Activated CD4-positive, alpha-beta T cell treated with anti-CD3 and anti-CD28 coated beads, Interleukin-2, amount 10 ng/mL, durations not matched to agents 24 days and 14 days (primary cell): ENCODE measurements at regions not wholly inside any gene's neighbourhood (a gene's known extent, or its start where the extent isn't known, plus 50 kb on each side); places are given as distances from the start of the nearest gene placed in this dataset.

Experiments
- DNase-seq: peaks from one replicate; pipeline ENCODE4 v3.0.0; 2022
- H3K27ac Mint-ChIP-seq: one replicate; pipeline ENCODE4 v1.8.0; 2022; ENCODE audit warnings: mild to moderate bottlenecking, mixed read lengths
- H3K27me3 Mint-ChIP-seq: one replicate; pipeline ENCODE4 v1.8.0; 2022; ENCODE audit warnings: mixed read lengths
- H3K36me3 Mint-ChIP-seq: one replicate; pipeline ENCODE4 v1.8.0; 2022; ENCODE audit warnings: low read depth, mild to moderate bottlenecking, mixed read lengths
- H3K4me1 Mint-ChIP-seq: one replicate; pipeline ENCODE4 v1.8.0; 2021; ENCODE audit warnings: mixed read lengths
- H3K4me3 Mint-ChIP-seq: one replicate; pipeline ENCODE4 v1.8.0; 2022; ENCODE audit warnings: mild to moderate bottlenecking, moderate library complexity, mixed read lengths
- H3K9me3 Mint-ChIP-seq: one replicate; pipeline ENCODE4 v1.8.0; 2021; ENCODE audit warnings: mixed read lengths
- intact Hi-C: fragments of 100-400 bp; cut with micrococcal nuclease; formaldehyde crosslinking; loops from one replicate; pipeline ENCODE4 v1.15.1; 2023

- Mint-ChIP-seq H3K36me3 (no peaks in the 10 kb centered on the region), H3K4me3 (no peak overlapping the region), H3K9me3 (no peaks in the 10 kb centered on the region), H3K27ac (no peak overlapping the region), H3K4me1 (no peaks in the 10 kb centered on the region), H3K27me3 (no peaks in the 10 kb centered on the region)
- no peak for DNase-seq
- intact Hi-C loops: no loop called here
Observed at GRCh38 chr13:59480396-59481259, 683.1 kb downstream of the DIAPH3 start.

GRCh38 chr13:59483501-59484145 is 680.1 kb downstream of the DIAPH3 start:
- DNase-seq: no peak
- intact Hi-C loops: no loop called here
- Mint-ChIP-seq H3K27ac (no peak overlapping the region), H3K27me3 (no peaks in the 10 kb centered on the region), H3K4me1 (no peaks in the 10 kb centered on the region), H3K36me3 (no peaks in the 10 kb centered on the region), H3K4me3 (no peak overlapping the region), H3K9me3 (peaks cover 3% of the 10 kb centered on the region)

- Mint-ChIP-seq H3K4me3 (no peak overlapping the region), H3K9me3 (peaks cover 3% of the 10 kb centered on the region), H3K27ac (no peak overlapping the region), H3K36me3 (no peaks in the 10 kb centered on the region), H3K4me1 (no peaks in the 10 kb centered on the region), H3K27me3 (no peaks in the 10 kb centered on the region)
- DNase-seq: no peak
- intact Hi-C loops: no loop called here
Observed at GRCh38 chr13:59487883-59488282, 675.8 kb downstream of the DIAPH3 start.

DNA sequence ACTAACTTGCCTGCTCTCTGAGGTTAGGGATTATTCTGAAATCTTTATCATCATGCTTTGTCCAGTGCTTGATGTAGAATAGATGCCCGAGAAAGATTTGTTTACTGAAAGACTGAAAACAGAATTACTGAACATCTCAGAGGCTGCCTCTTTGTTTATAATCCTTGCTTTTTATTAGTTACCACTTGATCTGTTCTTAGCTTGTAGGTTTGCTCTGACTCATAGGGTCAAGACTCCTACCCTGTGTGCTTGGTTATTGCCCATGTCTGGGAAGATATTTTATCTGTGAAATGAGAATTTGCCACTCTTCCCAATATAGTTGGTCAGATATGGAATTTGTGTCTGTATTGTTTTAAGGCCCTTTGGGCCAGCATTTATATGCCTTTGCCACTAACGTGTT is 675.3 kb downstream of the DIAPH3 start:
- H3K27me3 Mint-ChIP-seq: no peaks in the 10 kb centered on the region
- no peaks in the 10 kb centered on the region for H3K4me1 Mint-ChIP-seq
- no peak overlapping the region for H3K27ac Mint-ChIP-seq
- H3K4me3 Mint-ChIP-seq: no peak overlapping the region
- DNase-seq: no peak
- no peaks in the 10 kb centered on the region for H3K36me3 Mint-ChIP-seq
- intact Hi-C loops: no loop called here
- H3K9me3 Mint-ChIP-seq: peaks cover 3% of the 10 kb centered on the region

DNA sequence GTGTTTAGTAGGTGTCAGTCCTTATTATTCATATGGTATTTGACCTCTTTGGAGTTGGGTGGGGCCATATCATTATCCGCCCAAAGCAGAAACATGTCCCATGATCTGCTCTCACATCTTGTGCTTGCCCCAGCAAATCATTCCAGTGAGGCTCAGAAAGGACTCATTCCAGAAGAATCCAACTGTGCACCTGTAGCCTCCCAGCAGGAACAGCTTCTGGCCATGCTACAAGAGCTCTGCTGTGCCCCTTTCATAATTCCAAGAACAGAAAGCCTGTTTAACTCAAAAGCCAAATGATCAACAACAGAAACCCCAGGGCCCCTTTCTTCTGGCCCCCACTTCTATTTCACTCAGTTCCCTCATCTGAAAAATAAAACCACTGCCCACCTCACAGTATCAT is 673.1 kb downstream of the DIAPH3 start:
- H3K36me3 Mint-ChIP-seq: no peaks in the 10 kb centered on the region
- H3K4me3 Mint-ChIP-seq: no peak overlapping the region
- no peaks in the 10 kb centered on the region for H3K27me3 Mint-ChIP-seq
- H3K9me3 Mint-ChIP-seq: peaks cover 3% of the 10 kb centered on the region
- DNase-seq: no peak
- peaks cover 2% of the 10 kb centered on the region for H3K4me1 Mint-ChIP-seq
- intact Hi-C loops: no loop called here
- no peak overlapping the region for H3K27ac Mint-ChIP-seq

GRCh38 chr13:59492030-59492636 is 671.6 kb downstream of the DIAPH3 start:
- no peaks in the 10 kb centered on the region for H3K27me3 Mint-ChIP-seq
- no peak overlapping the region for H3K27ac Mint-ChIP-seq
- no peak for DNase-seq
- H3K36me3 Mint-ChIP-seq: no peaks in the 10 kb centered on the region
- H3K4me3 Mint-ChIP-seq: no peak overlapping the region
- intact Hi-C loops: no loop called here
- no peaks in the 10 kb centered on the region for H3K9me3 Mint-ChIP-seq
- peaks cover 2% of the 10 kb centered on the region for H3K4me1 Mint-ChIP-seq

DNA sequence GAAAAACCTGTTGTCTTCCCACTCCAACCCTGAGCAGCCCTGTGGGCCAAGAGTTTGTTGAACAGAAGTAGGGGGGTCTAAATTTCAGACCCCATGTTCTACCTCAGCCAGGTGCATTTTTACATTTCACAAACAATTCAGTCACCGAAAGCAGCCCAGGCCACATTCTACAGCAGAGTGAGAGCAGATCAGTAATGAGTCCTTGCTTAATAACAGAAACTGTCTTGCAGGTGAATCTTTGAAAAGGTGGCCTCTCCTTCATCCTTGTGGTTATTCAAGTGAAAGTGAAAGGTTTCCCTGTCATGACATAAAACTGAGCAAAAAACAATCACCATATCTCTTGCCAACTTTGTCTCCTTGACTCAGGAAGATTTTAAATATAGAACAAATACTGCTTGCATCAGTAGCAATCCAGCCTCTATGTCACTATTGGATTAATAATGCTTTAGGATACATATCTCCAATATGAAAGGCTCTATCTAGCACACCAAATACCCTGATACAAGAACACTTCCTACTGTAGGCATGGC is 670.2 kb downstream of the DIAPH3 start:
- no peak for DNase-seq
- no peaks in the 10 kb centered on the region for H3K27me3 Mint-ChIP-seq
- peaks cover 2% of the 10 kb centered on the region for H3K4me1 Mint-ChIP-seq
- intact Hi-C loops: no loop called here
- H3K27ac Mint-ChIP-seq: no peak overlapping the region
- H3K4me3 Mint-ChIP-seq: no peak overlapping the region
- peaks cover 6% of the 10 kb centered on the region for H3K9me3 Mint-ChIP-seq
- H3K36me3 Mint-ChIP-seq: no peaks in the 10 kb centered on the region

DNA sequence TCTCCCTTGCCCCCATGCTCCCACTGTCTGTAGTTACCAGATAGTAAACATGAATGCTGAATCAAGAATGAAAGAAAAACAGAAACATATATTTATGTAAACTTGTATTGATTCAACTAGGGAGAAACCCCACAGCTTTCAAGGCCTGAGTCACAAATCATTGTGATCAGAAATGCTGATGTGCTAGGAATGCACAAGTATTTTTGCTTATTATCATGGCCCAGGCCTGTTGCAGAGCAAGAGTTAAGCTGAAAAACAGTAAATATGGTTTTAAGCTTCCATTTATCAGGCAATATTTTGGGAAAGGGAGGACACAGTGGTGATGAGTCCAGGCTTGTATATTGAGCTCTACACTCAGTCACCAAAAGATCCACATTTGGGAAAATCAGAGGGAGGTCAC is 669.6 kb downstream of the DIAPH3 start:
- Mint-ChIP-seq H3K4me3 (no peak overlapping the region), H3K36me3 (no peaks in the 10 kb centered on the region), H3K4me1 (peaks cover 2% of the 10 kb centered on the region), H3K27ac (no peak overlapping the region), H3K9me3 (peaks cover 6% of the 10 kb centered on the region), H3K27me3 (no peaks in the 10 kb centered on the region)
- intact Hi-C loops: no loop called here
- DNase-seq: no peak

DNA sequence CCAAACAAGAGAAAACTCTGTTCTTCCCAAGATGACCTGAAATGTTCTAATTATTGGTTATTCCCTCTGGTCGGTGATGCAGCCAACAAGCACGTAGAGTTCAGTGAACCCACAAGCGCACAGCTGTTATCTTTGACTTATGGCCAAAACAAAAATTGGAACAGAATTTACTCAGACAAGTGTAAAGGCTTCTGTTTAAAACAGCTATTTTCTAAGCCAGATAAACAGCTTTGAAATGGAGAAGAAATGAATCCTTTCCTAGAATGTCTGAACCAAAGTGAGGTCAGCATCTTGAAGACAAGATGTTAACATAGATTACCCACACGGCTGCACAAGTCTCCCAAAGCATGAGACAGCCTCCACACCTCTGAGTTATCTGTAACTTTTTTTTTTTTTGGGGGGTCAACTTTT is 669.2 kb downstream of the DIAPH3 start:
- Mint-ChIP-seq H3K9me3 (peaks cover 6% of the 10 kb centered on the region), H3K36me3 (no peaks in the 10 kb centered on the region), H3K4me1 (peaks cover 2% of the 10 kb centered on the region), H3K4me3 (no peak overlapping the region), H3K27me3 (no peaks in the 10 kb centered on the region), H3K27ac (no peak overlapping the region)
- no peak for DNase-seq
- intact Hi-C loops: no loop called here

- peaks cover 2% of the 10 kb centered on the region for H3K4me1 Mint-ChIP-seq
- peaks cover 6% of the 10 kb centered on the region for H3K9me3 Mint-ChIP-seq
- H3K27me3 Mint-ChIP-seq: no peaks in the 10 kb centered on the region
- DNase-seq: no peak
- no peak overlapping the region for H3K4me3 Mint-ChIP-seq
- H3K36me3 Mint-ChIP-seq: no peaks in the 10 kb centered on the region
- intact Hi-C loops: no loop called here
- H3K27ac Mint-ChIP-seq: no peak overlapping the region
Observed at GRCh38 chr13:59495299-59495698, 668.4 kb downstream of the DIAPH3 start.

DNA sequence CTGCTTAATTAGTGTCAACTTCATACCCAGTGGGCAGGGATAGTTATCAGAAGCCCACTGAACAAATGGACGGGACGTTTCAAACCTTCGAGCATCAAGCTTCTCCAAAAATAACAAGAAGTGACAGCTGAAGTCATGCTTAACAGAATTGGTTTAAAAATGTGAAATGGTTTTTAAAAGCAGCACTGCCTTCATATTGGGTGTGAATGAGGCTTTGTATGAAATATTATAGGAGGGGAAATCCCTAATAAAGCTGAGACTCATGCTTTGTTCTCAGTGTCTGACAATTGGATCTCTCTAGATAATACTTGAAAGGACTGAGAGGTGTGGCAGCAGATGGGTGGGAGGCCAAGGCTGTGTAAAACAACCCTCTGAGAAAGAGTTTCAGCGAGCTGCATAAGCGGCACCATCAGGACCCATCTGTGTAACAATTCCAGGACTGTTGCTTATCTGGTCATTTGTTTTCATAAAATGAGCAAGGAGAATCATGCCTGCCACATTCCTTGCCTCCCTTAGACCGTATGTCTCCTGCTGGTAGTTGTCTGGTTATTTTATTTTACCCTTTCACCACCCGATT is 667.7 kb downstream of the DIAPH3 start:
- DNase-seq: no peak
- no peaks in the 10 kb centered on the region for H3K27me3 Mint-ChIP-seq
- peaks cover 6% of the 10 kb centered on the region for H3K9me3 Mint-ChIP-seq
- peaks cover 2% of the 10 kb centered on the region for H3K4me1 Mint-ChIP-seq
- intact Hi-C loops: no loop called here
- H3K4me3 Mint-ChIP-seq: no peak overlapping the region
- H3K36me3 Mint-ChIP-seq: no peaks in the 10 kb centered on the region
- no peak overlapping the region for H3K27ac Mint-ChIP-seq

GRCh38 chr13:59497621-59498247 is 666.0 kb downstream of the DIAPH3 start:
- H3K27ac Mint-ChIP-seq: no peak overlapping the region
- peaks cover 2% of the 10 kb centered on the region for H3K4me1 Mint-ChIP-seq
- intact Hi-C loops: no loop called here
- no peak overlapping the region for H3K4me3 Mint-ChIP-seq
- DNase-seq: no peak
- peaks cover 6% of the 10 kb centered on the region for H3K9me3 Mint-ChIP-seq
- H3K27me3 Mint-ChIP-seq: no peaks in the 10 kb centered on the region
- H3K36me3 Mint-ChIP-seq: no peaks in the 10 kb centered on the region

- H3K4me3 Mint-ChIP-seq: no peak overlapping the region
- no peak for DNase-seq
- H3K27ac Mint-ChIP-seq: no peak overlapping the region
- H3K36me3 Mint-ChIP-seq: no peaks in the 10 kb centered on the region
- no peaks in the 10 kb centered on the region for H3K27me3 Mint-ChIP-seq
- intact Hi-C loops: no loop called here
- peaks cover 6% of the 10 kb centered on the region for H3K9me3 Mint-ChIP-seq
- H3K4me1 Mint-ChIP-seq: no peaks in the 10 kb centered on the region
Observed at GRCh38 chr13:59501004-59501403, 662.7 kb downstream of the DIAPH3 start.
